ENCODE measurements at regions not wholly inside any gene's neighbourhood (a gene's known extent, or its start where the extent isn't known, plus 50 kb on each side); places are given as distances from the start of the nearest gene placed in this dataset.

DNA sequence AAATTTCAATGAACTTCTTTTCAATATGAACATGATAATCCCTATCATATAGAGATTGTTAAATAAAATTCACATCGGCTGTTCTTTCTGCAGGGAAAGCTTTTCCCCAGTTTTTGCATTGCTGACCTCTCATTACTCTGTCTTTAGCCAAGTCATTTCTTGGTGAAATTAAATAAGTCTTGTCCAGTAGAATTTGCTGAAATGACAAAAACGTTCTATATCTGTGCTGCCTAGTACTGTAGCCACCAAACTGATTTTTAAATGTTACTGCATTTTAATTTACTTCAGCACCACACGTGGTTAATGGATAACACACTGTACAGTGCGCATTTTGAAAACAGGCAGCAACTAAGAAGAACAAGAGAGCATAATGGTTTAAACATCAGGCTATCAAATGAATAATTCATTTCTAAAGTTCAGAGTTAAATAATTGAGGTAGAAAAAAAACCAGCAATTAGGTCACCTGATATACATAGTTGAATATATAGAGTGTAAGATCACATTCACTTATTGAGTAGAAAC is 178.9 kb downstream of the LIG4 start:
- TF ChIP-seq, protein P1, sequence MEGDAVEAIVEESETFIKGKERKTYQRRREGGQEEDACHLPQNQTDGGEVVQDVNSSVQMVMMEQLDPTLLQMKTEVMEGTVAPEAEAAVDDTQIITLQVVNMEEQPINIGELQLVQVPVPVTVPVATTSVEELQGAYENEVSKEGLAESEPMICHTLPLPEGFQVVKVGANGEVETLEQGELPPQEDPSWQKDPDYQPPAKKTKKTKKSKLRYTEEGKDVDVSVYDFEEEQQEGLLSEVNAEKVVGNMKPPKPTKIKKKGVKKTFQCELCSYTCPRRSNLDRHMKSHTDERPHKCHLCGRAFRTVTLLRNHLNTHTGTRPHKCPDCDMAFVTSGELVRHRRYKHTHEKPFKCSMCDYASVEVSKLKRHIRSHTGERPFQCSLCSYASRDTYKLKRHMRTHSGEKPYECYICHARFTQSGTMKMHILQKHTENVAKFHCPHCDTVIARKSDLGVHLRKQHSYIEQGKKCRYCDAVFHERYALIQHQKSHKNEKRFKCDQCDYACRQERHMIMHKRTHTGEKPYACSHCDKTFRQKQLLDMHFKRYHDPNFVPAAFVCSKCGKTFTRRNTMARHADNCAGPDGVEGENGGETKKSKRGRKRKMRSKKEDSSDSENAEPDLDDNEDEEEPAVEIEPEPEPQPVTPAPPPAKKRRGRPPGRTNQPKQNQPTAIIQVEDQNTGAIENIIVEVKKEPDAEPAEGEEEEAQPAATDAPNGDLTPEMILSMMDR (conservative IDR thresholded peaks at IDR 0.05 in 1 of 2, IDR thresholded peaks at IDR 0.05 in 1 of 2; ENCODE audit: extremely low read depth in 1 of 2, insufficient read depth in 1 of 2, low read depth in 1 of 2, low read length in 2 of 2): no peak
- no peak for TF ChIP-seq EZH2 (IDR thresholded peaks at IDR 0.05; ENCODE audit: borderline replicate concordance, low read length)
